Stromal cell of bone marrow (primary cell): ENCODE measurements at regions not wholly inside any gene's neighbourhood (a gene's known extent, or its start where the extent isn't known, plus 50 kb on each side); places are given as distances from the start of the nearest gene placed in this dataset.
"Not testable (repeated sequence)": the region's sequence is repeated elsewhere in the genome, so short reads cannot be mapped to it uniquely, and the experiment has no call there.

ENCODE experiments used
- DNase-seq: peaks from one replicate; pipeline ENCODE4 v3.0.0-alpha.2; 2012; ENCODE audit warnings: low read depth

DNA sequence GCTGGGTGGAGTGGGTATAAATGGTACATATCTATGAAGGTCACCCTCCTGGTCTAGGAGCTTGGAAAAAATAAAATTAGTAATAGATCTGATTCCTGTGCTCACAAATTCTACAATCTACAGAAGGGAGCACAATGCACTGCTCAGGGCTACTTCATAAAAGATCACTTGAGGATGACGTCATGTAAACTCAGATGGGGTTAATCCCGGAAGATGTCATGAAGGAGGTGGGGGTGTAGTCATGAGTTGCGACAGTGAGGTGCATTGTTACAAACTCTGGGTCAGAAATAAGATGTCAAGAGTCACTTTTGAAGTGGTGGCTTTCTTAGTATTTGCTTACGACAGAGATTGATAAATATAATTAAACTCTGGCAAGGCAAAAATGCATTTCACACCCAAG lies 68.2 kb downstream of the LHX9 start:
- DNase-seq, result no peak

DNA sequence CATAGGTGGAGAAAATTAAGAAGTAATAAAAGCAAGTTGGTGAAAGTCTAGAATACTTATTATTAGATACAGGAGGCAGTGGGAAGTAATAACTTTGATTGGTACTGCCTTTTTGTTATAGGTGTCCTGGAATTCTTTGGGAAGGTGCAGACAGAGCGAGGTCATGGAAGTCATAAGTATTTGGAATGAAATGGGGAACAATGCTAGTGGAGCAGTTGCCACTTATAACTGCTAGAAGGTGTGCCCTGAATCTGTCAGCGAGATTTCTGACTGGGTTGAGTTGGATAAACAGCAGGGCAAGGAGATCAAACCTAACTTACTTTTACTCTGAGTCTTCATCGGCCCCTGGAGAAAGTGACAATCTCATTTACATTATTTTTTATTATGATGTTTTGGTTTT lies 69.6 kb downstream of the LHX9 start:
- DNase-seq, result no peak

DNA sequence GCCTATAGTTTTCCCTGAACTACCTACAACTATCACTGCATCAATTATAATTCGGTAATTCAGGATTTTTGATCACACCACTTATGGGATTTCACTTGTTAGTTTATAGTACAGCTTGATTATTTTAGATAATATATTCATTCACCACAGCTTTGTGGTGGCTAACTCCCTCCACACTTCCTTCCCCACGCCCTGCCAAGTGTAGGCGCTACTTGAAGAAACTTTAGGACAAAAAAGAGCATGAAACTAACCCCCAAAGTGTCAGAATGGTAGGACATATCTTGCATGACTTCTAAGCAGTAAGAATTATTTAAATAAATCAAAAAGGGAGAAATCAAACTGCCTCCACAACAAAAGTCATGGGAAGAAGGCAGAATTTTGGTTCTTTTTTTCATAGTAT lies 70.1 kb downstream of the LHX9 start:
- DNase-seq, result no peak

DNA sequence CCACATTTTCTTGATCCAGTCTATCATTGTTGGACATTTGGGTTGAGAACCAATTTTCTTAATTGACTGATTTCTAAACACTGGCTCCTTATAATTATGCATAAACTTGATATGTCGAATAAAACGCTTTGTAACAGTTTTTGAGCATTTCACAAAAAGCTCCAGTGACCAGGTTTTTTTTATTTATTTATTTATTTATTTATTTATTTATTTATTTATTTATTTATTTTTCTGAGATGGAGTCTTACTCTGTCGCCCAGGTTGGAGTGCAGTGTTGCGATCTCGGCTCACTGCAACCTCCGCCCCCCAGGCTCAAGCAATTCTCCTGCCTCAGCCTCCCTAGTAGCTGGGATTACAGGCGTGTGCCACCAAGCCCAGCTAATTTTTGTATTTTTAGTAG lies 71.4 kb downstream of the LHX9 start:
- not testable (repeated sequence) for DNase-seq

DNA sequence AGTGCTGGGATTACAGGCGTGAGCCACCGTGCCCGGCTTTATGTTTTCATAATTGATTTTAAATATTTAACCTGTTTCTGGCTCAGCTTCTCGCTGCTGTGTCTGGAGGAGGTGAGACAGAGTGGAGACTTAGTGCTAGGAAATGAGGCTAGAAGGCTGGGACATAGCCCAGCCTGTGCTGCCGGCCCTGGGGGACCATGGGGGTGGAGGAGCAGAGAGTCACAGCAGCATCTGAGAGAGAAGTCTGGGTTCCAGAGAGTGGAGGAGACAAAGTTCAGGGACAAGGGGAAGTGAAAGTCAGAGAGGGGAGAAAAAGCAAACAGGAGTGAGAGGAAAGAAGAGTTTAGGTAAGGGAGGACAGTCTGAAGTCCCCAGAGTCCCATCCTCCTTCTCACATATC lies 71.9 kb downstream of the LHX9 start:
- DNase-seq, result no peak

DNA sequence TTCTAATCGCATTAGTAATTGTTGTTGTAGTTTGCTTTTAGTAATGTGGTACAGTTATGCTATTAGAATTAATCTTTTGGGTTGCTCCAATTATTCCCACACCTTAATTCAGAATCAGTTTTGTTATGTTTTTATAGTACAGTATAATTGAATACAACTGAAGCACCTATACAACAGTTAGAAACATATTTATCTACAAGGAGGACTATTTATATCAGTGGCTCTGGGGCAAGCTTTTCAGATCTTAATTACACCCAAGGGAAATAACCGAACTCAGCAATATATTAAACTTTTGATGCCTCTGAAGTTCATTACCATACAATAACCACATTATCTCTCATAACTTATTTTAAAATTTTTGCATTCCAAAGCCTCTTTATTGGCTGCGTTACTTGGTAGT lies 74.4 kb downstream of the LHX9 start:
- DNase-seq, result no peak

DNA sequence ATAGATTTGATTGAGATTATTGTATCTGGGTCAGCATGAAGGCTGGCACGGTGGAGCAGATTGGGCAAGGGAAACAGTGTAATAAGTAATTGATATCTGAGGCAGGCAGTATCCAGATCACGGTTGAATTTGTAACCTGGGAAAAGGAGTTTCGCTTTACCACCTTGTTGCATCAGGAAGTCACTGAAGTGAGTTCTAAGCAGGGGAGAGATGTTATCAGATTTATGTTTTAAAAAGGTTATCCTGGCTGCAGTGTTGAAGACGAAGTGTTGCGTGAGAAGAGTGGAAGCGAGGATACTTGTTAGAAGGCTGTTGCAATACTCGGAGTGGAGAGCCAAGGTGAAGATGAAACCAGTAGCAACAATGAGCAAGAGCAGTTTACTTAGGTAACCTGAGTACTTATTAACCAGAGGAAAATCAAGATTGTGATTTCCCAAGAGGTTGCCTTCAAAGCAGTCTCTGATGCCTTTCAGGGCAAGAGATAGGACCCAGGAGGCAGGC lies 77.8 kb downstream of the LHX9 start:
- DNase-seq, result no peak

DNA sequence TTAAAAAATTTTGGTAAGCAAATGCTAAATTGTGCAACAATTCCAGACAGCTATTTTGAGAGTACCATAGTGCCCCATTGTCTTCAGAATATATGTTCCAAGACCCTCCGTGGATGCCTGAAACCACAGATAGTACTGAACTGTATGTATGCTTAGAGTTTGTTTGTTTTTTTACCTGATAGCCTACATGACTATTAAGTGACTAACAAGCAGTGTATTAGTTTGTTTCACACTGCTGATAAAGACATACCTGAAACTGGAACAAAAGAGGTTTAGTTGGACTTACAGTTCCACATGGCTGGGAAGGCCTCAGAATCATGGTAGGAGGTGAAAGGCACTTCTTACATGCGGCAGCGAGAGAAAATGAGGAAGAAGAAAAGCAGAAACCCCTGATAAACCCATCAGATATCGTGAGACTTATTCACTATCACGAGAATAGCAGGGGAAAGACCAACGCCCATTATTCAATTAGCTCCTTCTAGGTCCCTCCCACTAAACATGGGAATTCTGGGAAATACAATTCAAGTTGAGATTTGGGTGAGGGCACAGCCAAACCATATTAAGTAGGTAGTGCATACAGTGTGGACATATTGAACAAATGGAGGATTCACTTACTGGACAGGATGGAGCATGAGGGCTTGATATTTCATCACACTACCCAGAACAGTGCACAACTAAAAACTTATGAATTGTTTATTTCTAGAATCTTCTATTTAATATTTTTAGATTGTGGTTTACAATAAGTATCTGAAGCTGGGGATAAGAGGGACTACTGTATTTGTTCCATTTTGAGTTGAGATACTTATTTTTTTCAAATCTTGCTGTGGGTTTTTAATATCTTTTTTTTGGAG lies 78.5 kb downstream of the LHX9 start:
- DNase-seq, result no peak

DNA sequence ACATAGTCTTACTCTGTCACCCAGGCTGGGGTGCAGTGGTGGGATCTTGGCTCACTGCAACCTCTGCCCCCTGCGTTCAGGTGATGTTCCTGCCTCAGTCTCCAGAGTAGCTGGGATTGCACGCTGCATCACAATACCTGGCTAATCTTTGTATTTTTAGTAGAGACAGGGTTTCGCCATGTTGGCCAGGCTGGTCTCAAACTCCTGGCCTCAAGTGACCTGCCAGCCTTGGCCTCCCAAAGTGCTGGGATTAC lies 79.0 kb downstream of the LHX9 start:
- not testable (repeated sequence) for DNase-seq

DNA sequence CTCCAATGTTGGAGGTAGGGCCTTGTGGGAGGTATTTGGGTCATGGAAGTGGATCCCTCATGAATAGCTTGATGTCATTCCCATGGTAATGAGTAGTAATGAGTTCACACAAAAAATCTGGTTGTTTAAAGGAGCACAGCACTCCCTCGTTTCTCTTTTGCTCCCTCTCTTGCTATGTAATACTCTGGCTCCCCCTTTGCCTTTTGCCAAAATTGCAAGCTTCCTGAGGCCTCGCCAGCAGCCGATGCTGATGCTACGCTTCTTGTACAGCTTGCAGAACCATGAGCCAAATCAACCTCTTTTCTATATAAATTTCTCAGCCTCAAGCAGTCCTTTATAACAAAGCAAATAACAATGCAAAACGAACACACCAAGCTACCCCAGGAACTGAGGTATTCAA lies 80.9 kb downstream of the LHX9 start:
- DNase-seq, result no peak

DNA sequence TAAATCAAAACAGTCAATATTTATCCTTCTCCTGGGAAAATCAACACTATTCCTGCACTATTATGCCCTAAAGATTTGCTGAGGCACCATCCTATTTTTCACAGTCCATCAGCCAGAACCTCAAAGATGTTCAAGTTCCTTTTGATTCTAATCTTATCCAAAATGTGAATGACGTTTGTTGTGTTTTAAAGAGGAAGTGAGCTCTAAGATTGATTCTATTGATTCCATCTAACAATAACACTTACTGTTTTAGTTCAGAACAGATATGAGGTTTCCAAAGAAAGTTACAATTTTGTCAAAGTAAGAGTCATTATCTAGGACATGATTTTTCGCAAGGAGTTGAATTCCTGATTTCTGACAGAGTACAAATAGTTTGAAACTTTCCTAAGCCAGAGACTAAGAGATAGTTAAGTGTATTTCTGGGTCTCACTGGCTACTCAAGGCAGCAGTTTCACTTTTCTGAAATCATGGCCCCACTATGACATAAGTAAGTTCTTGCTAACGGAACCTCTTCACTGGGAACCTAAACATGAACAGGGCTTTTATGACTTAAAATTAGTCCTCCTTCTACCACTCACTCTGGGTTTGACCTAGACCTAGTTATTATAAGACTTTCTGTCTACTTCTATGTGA lies 84.7 kb downstream of the LHX9 start:
- no peak for DNase-seq

DNA sequence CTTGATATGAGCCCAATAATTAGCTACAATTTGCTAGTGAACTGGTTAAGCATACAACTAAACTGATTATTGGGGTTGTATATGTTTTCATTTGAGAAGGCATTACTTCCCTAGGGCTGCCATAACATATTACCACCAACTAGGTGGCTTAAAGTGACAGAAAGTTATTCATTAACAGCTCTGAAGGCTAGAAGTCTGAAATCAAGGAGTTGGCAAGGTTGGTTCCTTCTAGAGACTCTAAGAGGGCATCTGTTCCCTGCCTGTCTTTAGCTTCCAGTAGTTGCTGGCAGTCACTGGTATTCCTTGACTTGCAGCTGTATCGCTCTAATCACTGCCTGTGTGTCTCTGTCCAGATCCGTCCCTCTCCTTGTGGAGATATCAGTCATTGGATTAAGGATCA lies 86.3 kb downstream of the LHX9 start:
- DNase-seq, result no peak

DNA sequence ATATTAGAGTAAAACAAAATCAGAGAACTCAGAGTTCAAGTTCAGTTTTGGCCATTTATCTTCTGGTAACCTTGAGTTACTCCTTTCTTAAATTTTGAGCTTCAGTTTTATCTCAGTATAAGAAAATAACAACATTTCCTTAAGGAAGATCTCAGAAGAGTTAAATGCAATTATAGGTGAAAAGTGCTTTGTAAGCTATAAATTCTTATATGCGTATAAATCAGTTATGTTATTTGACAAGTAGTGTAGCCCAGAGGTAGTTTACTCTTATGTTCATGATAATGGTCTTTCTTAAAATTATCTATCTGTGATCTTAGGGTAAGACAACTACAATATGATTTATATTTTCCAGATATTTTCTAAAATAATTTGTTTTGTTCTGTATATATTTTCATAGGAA lies 89.8 kb downstream of the LHX9 start:
- no peak for DNase-seq

DNA sequence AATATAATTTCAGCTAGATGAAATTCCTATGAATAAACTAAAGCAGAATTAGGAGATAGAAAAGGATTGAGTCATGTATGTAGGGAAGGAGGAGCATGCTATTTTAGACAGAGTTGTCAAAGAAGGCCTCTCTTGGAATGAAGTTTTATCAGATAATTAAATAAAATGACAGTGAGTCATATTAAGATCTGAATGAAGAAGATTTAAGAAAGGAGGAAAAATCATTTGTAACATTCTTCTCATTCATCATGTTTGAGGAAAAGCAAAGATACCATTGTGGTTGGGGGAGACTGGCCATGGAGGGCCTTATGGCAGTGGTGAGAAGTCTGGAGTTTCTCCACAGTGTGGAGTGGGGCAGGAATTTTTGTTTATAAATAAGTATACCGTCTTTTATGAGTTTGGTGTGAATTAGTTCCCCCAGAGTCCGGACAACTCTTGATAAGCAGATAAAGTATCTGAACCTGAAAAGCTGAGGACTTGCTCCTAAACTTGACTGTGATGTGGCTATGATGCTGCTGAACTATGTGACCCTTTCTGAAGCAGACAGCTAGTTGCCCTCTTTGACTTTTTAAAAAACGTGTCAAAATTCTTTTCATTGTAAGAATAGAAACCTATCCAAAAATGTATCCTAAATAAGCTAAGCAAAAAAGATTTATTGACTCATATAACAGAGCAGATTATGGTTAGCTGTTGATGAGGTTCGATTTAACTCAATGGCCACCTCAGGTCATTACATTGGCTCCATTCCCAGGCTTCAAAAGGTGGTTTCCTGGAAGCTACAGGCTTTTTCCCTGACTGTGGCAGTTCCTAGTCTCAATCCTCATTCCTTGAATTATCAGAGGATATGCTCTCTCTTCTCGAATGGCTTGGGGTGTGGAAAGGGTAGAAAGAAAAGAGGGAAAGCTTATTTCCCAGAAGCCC lies 90.8 kb downstream of the LHX9 start:
- DNase-seq, result no peak

DNA sequence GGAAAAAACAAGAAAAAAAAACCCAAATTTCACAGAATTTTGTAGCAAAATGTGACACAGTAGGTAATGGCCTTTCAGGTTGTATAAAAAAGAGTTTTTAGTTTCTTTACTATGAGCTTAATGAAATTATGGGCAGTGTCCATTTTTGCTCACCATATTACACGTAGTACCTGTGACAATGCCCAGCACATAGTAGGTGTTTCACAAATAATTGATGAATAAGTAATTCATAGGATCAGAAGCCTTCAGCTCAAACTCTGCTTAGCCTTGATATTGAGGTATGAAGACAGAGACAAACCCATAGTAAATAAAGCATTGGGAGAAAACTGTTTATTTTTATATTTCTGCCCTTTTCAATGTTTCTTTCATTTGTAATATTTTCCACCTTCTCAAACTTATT lies 97.2 kb downstream of the LHX9 start:
- DNase-seq, result no peak

DNA sequence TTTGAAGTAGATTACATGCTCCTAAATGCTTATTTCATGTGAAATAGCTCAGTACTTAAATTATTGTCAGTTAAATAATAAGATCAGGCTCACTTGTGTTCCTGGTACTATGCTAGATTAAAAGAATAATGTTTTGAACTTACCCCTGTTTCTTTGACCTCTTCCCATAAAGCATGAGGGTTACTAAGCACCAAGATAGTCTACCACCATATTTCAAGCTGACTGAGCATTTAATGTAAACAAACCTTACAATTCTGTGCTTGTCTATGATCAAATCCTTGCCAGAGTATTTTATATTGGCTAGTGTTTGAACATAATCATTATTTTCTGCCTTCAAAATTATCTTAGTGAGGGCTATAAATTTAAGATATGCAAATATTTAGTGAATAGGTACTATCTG lies 98.1 kb downstream of the LHX9 start:
- no peak for DNase-seq

DNA sequence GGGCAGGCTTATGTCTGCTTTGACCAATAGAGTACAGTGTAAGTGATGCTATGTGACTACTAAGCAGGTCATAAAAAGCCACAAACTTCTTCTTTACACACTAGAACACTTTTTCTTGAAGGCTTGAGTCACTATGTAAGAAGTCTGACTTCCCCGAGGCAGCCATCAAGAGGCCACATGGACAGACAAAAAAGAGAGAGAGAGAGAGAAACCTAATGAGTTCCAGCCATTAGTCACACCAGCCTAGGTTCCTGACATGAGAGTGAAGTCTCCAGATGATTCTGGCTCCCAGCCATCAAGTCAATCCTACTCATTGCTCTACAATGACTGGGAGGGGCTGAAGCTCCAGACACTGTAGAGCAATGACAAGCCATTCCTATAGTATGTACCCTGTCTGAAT lies 101.4 kb downstream of the LHX9 start:
- peak; percentile 85 for DNase-seq

DNA sequence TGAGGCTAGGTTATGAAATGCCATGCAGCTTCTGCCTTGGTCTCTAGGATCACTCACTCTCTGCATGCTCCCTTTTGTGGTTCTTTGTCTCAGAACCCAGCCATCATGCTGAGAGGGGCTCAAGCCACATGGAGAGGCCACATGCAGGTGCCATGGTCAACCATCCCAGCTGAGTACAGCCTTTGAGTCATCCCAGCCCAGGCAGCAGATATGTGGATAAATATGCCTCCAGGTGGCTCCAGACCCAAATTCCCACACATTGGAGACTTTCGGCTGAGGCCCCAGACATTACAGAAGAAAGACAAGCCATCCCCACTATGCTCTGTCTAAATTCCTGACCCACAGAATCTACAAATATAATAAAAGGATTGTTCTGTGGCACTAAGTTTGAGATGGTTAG lies 102.0 kb downstream of the LHX9 start:
- DNase-seq, result no peak

DNA sequence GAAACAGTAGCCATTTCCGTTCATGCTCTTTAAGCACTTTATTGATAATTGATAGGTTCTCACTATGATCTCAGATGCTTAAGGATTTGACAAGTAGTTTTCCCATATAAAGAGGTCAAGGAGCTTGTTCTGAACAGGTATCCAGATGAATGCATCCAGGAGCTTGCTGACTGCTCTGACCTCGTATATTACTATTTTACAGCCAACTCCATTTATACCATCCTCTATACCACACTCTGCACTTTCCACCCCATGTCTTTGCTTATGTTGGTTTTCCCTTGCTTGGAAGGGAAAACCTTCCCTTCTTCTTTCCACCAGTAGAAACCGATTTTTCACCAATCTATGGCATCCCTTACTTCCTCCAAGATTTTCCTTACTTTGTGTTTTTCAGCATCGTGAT lies 107.2 kb downstream of the LHX9 start:
- no peak for DNase-seq

DNA sequence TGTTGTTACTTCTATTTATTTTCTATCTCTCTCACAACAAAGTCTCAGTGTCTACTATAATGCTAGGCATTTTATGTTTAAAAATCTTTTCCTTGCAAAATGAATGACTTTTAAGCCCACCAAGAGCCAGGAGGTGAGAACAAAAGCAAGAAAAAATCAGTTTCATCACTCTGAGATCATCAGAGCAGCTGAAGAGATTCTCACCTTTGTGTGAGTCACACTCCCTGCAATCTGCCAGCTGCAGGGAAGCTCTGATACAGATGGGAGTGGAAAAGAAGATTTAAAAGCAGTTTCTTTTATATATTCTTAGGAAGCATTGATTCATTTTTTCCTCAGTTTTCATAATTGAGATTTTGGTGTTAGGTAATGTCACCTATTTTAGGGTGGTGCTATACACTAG lies 107.6 kb downstream of the LHX9 start:
- DNase-seq, result no peak

DNA sequence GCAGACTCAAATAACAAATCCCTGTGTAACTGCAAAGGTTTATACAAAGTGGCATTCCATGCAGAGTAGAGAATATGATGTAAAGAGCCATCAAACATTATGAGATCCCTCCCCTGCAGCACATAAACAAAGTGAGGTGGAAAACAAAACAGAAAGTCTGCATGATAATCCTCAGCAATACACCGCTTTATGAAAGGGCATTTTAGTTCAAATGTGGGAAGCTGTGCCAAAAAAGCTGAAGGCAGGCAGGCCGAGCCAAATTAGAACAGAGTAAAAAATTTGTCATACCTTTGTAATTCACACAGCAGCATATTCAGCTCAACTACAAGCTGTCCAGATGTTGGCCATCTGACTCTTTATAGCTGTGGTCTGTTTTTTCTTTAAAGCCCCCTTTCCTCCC lies 113.5 kb downstream of the LHX9 start:
- DNase-seq, result no peak

DNA sequence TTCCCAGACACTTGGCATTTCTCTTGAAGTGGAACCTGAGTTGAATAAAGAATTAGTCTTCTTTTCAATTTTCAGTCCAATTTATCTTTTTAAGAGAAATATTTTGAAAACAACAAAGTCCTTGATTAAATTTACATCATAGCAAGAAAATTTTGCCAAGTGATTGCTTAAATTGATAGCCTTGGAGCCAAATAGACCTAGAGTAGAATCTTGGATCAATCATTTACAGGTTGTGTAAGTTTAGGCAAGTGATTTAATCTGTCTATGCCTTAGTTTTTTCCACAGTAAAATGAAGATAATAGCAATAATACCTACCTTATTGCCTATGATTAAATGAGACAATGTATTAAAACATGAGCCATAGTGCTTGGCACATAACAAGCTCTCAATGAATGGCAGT lies 113.9 kb downstream of the LHX9 start:
- DNase-seq, result no peak

DNA sequence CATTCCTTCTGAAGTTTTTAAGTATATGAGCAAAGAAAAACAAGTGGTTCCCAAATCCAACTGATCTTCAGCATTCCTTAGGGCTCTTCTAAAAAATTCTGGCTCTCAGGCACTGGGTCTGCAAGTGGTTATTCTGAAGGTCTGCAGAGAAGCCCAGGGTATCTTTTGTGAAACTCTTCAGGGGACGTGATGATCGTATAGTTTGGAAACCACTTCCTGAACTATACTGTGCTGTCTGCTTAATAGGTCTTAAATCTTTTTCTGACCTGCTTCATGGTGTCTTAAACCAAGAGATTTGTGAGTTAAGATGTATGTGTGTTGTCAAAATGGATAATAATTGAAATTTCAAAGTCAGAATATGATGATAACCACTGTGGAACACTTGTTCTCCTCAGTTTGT lies 115.5 kb downstream of the LHX9 start:
- no peak for DNase-seq
